Head of caudate nucleus (tissue), 42 donors: ENCODE measurements at regions not wholly inside any gene's neighbourhood (a gene's known extent, or its start where the extent isn't known, plus 50 kb on each side); places are given as distances from the start of the nearest gene placed in this dataset.
"Not testable (repeated sequence)": the region's sequence is repeated elsewhere in the genome, so short reads cannot be mapped to it uniquely, and the experiment has no call there.

Source experiments
- DNase-seq, 42 donors: peaks; one replicate each; pipeline versions ENCODE4 v3.0.0 to v3.0.0-alpha.2; 2020 to 2021; ENCODE audit warnings: mixed read lengths in 7 of 42
- intact Hi-C: fragments of 100-400 bp; cut with DNase I; formaldehyde crosslinking; loops from one replicate; pipeline ENCODE4 v1.15.0; 2022

- no peak for DNase-seq
- intact Hi-C loops = no loop called here
These were observed 956.1 kb upstream of the EDIL3 start for GRCh38 chr5:85340790-85341189.

GRCh38 chr5:85345818-85346217 lies 961.1 kb upstream of the EDIL3 start:
- no peak for DNase-seq
- intact Hi-C loops = no loop called here

GRCh38 chr5:85357309-85357708 lies 972.6 kb upstream of the EDIL3 start:
- intact Hi-C loops = no loop called here
- DNase-seq = no peak

GRCh38 chr5:85375525-85375924 lies 990.8 kb upstream of the EDIL3 start:
- no peak for DNase-seq
- intact Hi-C loops = no loop called here

GRCh38 chr5:85388770-85389169 lies 1004.1 kb upstream of the EDIL3 start:
- DNase-seq = no peak
- intact Hi-C loops = no loop called here

GRCh38 chr5:85392309-85392708 lies 1007.6 kb upstream of the EDIL3 start:
- DNase-seq, intact Hi-C loops: not testable (repeated sequence)

- DNase-seq = no peak
- intact Hi-C loops = no loop called here
These were observed 1010.8 kb upstream of the EDIL3 start for GRCh38 chr5:85395526-85395925.

- DNase-seq = no peak
These were observed 1012.8 kb upstream of the EDIL3 start for GRCh38 chr5:85397451-85397850.

GRCh38 chr5:85428426-85428934 lies 1043.8 kb upstream of the EDIL3 start:
- no peak for DNase-seq
- intact Hi-C loops = no loop called here

More at GRCh38 chr5:85397451-85397850, 1012.8 kb upstream of the EDIL3 start:
- intact Hi-C loops = no loop called here

- intact Hi-C loops, DNase-seq: not testable (repeated sequence)
These were observed 1047.0 kb upstream of the EDIL3 start for GRCh38 chr5:85431726-85432125.

GRCh38 chr5:85441156-85441555 lies 1056.5 kb upstream of the EDIL3 start:
- no peak for DNase-seq
- intact Hi-C loops = no loop called here

- intact Hi-C loops = no loop called here
- DNase-seq = no peak
These were observed 1057.2 kb upstream of the EDIL3 start for GRCh38 chr5:85441853-85442252.

- intact Hi-C loops = no loop called here
- DNase-seq = no peak
These were observed 1067.8 kb upstream of the EDIL3 start for GRCh38 chr5:85452322-85453025.

GRCh38 chr5:85453026-85453349 lies 1068.3 kb upstream of the EDIL3 start:
- intact Hi-C loops = no loop called here
- no peak for DNase-seq

GRCh38 chr5:85458319-85458718 lies 1073.6 kb upstream of the EDIL3 start:
- DNase-seq = no peak
- intact Hi-C loops = no loop called here

- intact Hi-C loops = no loop called here
- no peak for DNase-seq
These were observed 1078.3 kb upstream of the EDIL3 start for GRCh38 chr5:85462957-85463356.

- DNase-seq = no peak
- intact Hi-C loops = no loop called here
These were observed 1081.7 kb upstream of the EDIL3 start for GRCh38 chr5:85466423-85466822.

GRCh38 chr5:85472749-85473148 lies 1088.1 kb upstream of the EDIL3 start:
- intact Hi-C loops = no loop called here

GRCh38 chr5:85475151-85475550 lies 1090.5 kb upstream of the EDIL3 start:
- DNase-seq, intact Hi-C loops: not testable (repeated sequence)

More at GRCh38 chr5:85472749-85473148, 1088.1 kb upstream of the EDIL3 start:
- DNase-seq = no peak

- intact Hi-C loops = no loop called here
- no peak for DNase-seq
These were observed 1091.9 kb upstream of the EDIL3 start for GRCh38 chr5:85476617-85477016.

GRCh38 chr5:85479849-85480248 lies 1095.2 kb upstream of the EDIL3 start:
- intact Hi-C loops = no loop called here
- DNase-seq = no peak
